VCaP (cell line): ENCODE measurements at regions not wholly inside any gene's neighbourhood (a gene's known extent, or its start where the extent isn't known, plus 50 kb on each side); places are given as distances from the start of the nearest gene placed in this dataset.
A peak's percentile ranks its signal among the peaks of the same experiment; 100 is the strongest.

Experiments used
- H3K27ac ChIP-seq: fragments of 450-650 bp; 2 replicates; pipeline ENCODE4 v1.5.1; 2017
- CTCF ChIP-seq: fragments of 450-650 bp; conservative IDR thresholded peaks from 2 replicates; pipeline ENCODE4 v1.5.1; 2017; ENCODE audit warnings: mild to moderate bottlenecking, moderate library complexity

DNA sequence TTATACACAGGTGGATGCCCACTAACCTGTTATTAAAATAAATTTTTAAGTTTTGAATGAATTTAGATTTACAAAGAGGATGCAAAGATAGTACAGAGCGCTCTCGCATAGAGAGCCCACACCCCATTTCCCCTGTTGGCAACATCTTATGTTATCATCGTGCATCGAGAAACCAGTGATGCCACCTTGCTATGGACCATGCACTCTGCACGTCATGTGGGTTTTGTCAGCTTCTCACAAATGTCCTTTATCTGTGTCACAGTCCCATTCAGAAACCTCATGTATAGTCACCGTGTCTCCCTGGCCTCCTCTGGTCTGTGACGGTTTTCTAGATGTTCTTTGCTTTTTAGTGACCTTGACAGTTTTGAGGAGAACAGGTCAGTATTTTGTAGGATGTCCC is 60.0 kb downstream of the ING1 start:
- H3K27ac ChIP-seq = no peak overlapping the region
- no peak for TF ChIP-seq CTCF

GRCh38 chr13:110774051-110774450 is 60.6 kb downstream of the ING1 start:
- no peak overlapping the region for H3K27ac ChIP-seq
- no peak for TF ChIP-seq CTCF

- no peak for TF ChIP-seq CTCF
- H3K27ac ChIP-seq = no peak overlapping the region
Observed at GRCh38 chr13:110774490-110774889, 61.0 kb downstream of the ING1 start.

GRCh38 chr13:110775576-110775975 is 62.1 kb downstream of the ING1 start:
- H3K27ac ChIP-seq = no peak overlapping the region
- no peak for TF ChIP-seq CTCF

DNA sequence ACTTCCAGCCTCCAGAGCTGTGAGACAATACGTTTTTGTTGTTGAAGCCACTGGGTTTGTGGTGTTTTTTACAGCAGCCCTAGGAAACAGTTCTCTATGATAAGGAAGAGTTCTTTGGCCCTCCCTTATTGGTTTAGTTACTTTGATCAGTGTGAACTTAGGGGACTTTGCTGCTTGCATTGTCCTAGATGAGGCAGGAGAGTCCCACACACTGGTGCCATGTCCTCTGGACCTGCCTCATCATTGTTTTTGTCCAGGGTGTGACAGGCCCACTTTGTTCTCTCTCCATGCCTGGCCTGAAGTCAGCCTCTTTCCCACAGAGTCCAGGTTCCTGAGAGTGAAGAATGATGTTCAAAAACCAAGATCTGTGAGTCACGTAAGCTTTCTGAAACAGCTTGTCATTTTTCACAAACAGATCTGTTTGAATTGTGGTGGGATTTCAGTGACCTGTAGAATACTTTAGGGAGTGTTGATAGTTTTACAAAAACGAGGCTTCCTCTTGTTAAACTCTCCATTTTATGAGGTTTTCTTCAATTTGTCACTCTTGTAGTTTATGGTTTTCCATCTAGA is 63.8 kb downstream of the ING1 start:
- no peak for TF ChIP-seq CTCF

DNA sequence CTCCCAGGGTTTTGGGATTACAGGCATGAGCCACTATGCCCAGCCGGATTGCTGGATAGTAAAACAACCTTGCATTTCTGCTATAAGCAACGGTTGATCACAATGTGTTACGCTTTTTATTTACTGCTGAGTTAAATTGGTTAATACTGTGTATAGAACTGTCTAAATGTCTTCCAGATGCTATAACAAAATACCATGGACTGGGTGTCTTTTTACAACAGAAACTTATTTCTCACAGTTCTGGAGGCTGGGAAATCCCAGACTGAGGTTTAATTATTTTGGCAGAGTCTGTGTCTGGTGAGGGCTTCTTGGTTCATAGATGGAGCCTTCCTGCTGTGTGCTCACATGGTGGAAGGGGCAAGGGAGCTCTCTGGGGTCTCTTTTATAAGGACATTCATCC is 65.5 kb downstream of the ING1 start:
- no peak for TF ChIP-seq CTCF
- H3K27ac ChIP-seq = no peak overlapping the region

More for the DNA sequence above, 63.8 kb downstream of the ING1 start:
- peak overlapping the region; percentile 19 for H3K27ac ChIP-seq

GRCh38 chr13:110780422-110780821 is 66.9 kb downstream of the ING1 start:
- TF ChIP-seq CTCF = no peak

More at GRCh38 chr13:110780422-110780821, 66.9 kb downstream of the ING1 start:
- no peak overlapping the region for H3K27ac ChIP-seq
